ENCODE measurements at regions not wholly inside any gene's neighbourhood (a gene's known extent, or its start where the extent isn't known, plus 50 kb on each side); places are given as distances from the start of the nearest gene placed in this dataset.

- no peak for DNase-seq (ENCODE audit: low spot score)
- Histone ChIP-seq H3K27me3 (no peaks in the 10 kb centered on the region), H3K79me2 (no peaks in the 10 kb centered on the region), H3K27ac (no peak overlapping the region), H3K4me1 (ENCODE audit: insufficient read depth) (peaks cover 12% of the 10 kb centered on the region), H3K9me2 (replicated peaks; ENCODE audit: insufficient read depth) (no peaks in the 10 kb centered on the region), H2AFZ (no peak overlapping the region), H3K4me2 (no peak overlapping the region), H4K20me1 (ENCODE audit: insufficient read depth, poor library complexity, severe bottlenecking) (no peaks in the 10 kb centered on the region), H3K36me3 (replicated peaks; ENCODE audit: insufficient read depth, low read depth) (no peaks in the 10 kb centered on the region), H3K4me3 (no peak overlapping the region), H3K9me3 (ENCODE audit: low read depth) (no peaks in the 10 kb centered on the region)
- WGBS (ENCODE audit: low lambda C conversion rate, missing lambda C conversion rate) = 100% methylated on average over 1 of the region's 1 CpG
- no peak for TF ChIP-seq CTCF (IDR thresholded peaks at IDR 0.05; ENCODE audit: poor library complexity)
- no peak for TF ChIP-seq EZH2 (IDR thresholded peaks at IDR 0.05; ENCODE audit: borderline replicate concordance)
- no peak for TF ChIP-seq EZH2phosphoT487 (IDR thresholded peaks at IDR 0.05; ENCODE audit: low read depth, severe bottlenecking, unreplicated experiment)
Observed at GRCh38 chr17:72311004-72311403, 190.2 kb downstream of the SOX9 start.

- H3K4me1 ChIP-seq (ENCODE audit: insufficient read depth) = no peaks in the 10 kb centered on the region
- no peaks in the 10 kb centered on the region for H3K9me3 ChIP-seq (ENCODE audit: low read depth)
- no peak overlapping the region for H3K27ac ChIP-seq
- DNase-seq (ENCODE audit: low spot score) = no peak
- no peaks in the 10 kb centered on the region for H4K20me1 ChIP-seq (ENCODE audit: insufficient read depth, poor library complexity, severe bottlenecking)
- no peaks in the 10 kb centered on the region for H3K27me3 ChIP-seq
- H3K79me2 ChIP-seq = no peaks in the 10 kb centered on the region
- TF ChIP-seq EZH2phosphoT487 (IDR thresholded peaks at IDR 0.05; ENCODE audit: low read depth, severe bottlenecking, unreplicated experiment) = no peak
- no peak for TF ChIP-seq EZH2 (IDR thresholded peaks at IDR 0.05; ENCODE audit: borderline replicate concordance)
- TF ChIP-seq CTCF (IDR thresholded peaks at IDR 0.05; ENCODE audit: poor library complexity) = no peak
- WGBS (ENCODE audit: low lambda C conversion rate, missing lambda C conversion rate) = 92% methylated on average over 4 of the region's 4 CpGs
- no peaks in the 10 kb centered on the region for H3K9me2 ChIP-seq (replicated peaks; ENCODE audit: insufficient read depth)
- no peak overlapping the region for H3K4me3 ChIP-seq
- H3K4me2 ChIP-seq = no peak overlapping the region
- no peak overlapping the region for H2AFZ ChIP-seq
- no peaks in the 10 kb centered on the region for H3K36me3 ChIP-seq (replicated peaks; ENCODE audit: insufficient read depth, low read depth)
Observed at GRCh38 chr17:72315122-72315913, 194.5 kb downstream of the SOX9 start.

- Histone ChIP-seq H3K4me1 (ENCODE audit: insufficient read depth) (no peaks in the 10 kb centered on the region), H3K9me3 (ENCODE audit: low read depth) (no peaks in the 10 kb centered on the region), H4K20me1 (ENCODE audit: insufficient read depth, poor library complexity, severe bottlenecking) (no peaks in the 10 kb centered on the region), H3K4me2 (no peak overlapping the region), H3K27ac (no peak overlapping the region), H3K27me3 (no peaks in the 10 kb centered on the region), H3K4me3 (no peak overlapping the region), H2AFZ (no peak overlapping the region), H3K79me2 (no peaks in the 10 kb centered on the region), H3K36me3 (replicated peaks; ENCODE audit: insufficient read depth, low read depth) (no peaks in the 10 kb centered on the region), H3K9me2 (replicated peaks; ENCODE audit: insufficient read depth) (no peaks in the 10 kb centered on the region)
- TF ChIP-seq EZH2 (IDR thresholded peaks at IDR 0.05; ENCODE audit: borderline replicate concordance) (no peak), EZH2phosphoT487 (IDR thresholded peaks at IDR 0.05; ENCODE audit: low read depth, severe bottlenecking, unreplicated experiment) (no peak), CTCF (IDR thresholded peaks at IDR 0.05; ENCODE audit: poor library complexity) (no peak)
- DNase-seq (ENCODE audit: low spot score) = no peak
- WGBS (ENCODE audit: low lambda C conversion rate, missing lambda C conversion rate) = 93% methylated on average over 5 of the region's 5 CpGs
Observed at GRCh38 chr17:72318131-72318530, 197.3 kb downstream of the SOX9 start.
